ENCODE measurements at regions not wholly inside any gene's neighbourhood (a gene's known extent, or its start where the extent isn't known, plus 50 kb on each side); places are given as distances from the start of the nearest gene placed in this dataset.

GRCh38 chr6:101286146-101286545 lies 107.4 kb upstream of the GRIK2 start:
- H3K36me3 ChIP-seq (ENCODE audit: low read length), result no peaks in the 10 kb centered on the region
- H2AFZ ChIP-seq (ENCODE audit: low read depth, low read length, severe bottlenecking), result no peak overlapping the region
- no peaks in the 10 kb centered on the region for H3F3A ChIP-seq (ENCODE audit: insufficient read depth)
- TF ChIP-seq CTCF (IDR thresholded peaks at IDR 0.05; ENCODE audit: insufficient read depth, low read length, poor library complexity, severe bottlenecking), result no peak
- no peak for TF ChIP-seq EZH2phosphoT487 (conservative IDR thresholded peaks at IDR 0.05; ENCODE audit: low read length)
- no peaks in the 10 kb centered on the region for H4K20me1 ChIP-seq (ENCODE audit: low read depth, low read length)
- H3K27ac ChIP-seq (ENCODE audit: low read depth, low read length), result no peak overlapping the region
- H3K9me3 ChIP-seq (ENCODE audit: insufficient read depth, low read length), result no peaks in the 10 kb centered on the region
- no peak overlapping the region for H3K9ac ChIP-seq (ENCODE audit: low read length)
- H3K4me2 ChIP-seq (ENCODE audit: low read depth, low read length, poor library complexity, severe bottlenecking), result no peak overlapping the region
- no peaks in the 10 kb centered on the region for H3K27me3 ChIP-seq (ENCODE audit: low read length)
- no peak overlapping the region for H3K4me3 ChIP-seq (ENCODE audit: insufficient read depth, low read length, poor library complexity, severe bottlenecking)
- H3K9me2 ChIP-seq (replicated peaks; ENCODE audit: insufficient read depth, low read length), result no peaks in the 10 kb centered on the region
- no peaks in the 10 kb centered on the region for H3K79me2 ChIP-seq (ENCODE audit: insufficient read depth, low read length)

DNA sequence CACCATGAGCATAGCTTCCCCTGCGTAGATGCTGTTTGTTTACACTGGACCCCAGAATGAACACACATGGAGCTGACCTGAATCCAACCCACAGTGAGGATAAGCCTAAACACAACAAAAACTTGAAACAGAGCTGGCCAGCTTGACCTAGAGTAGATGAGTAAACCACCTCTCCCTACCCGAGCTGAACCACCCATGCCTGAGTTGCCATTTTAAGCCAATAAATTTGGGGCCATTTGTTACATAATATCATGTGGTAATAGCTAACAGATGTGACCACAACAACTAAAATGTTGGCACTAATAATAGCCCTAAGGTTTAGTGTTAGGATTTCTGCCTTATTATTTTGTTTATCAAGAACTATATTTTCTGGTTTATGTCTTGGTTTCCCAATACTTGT lies 103.2 kb upstream of the GRIK2 start:
- Histone ChIP-seq H4K20me1 (ENCODE audit: low read depth, low read length) (no peaks in the 10 kb centered on the region), H3K27ac (ENCODE audit: low read depth, low read length) (no peak overlapping the region), H3F3A (ENCODE audit: insufficient read depth) (no peaks in the 10 kb centered on the region), H3K9me3 (ENCODE audit: insufficient read depth, low read length) (no peaks in the 10 kb centered on the region), H3K4me3 (ENCODE audit: insufficient read depth, low read length, poor library complexity, severe bottlenecking) (no peak overlapping the region), H3K4me2 (ENCODE audit: low read depth, low read length, poor library complexity, severe bottlenecking) (no peak overlapping the region), H2AFZ (ENCODE audit: low read depth, low read length, severe bottlenecking) (no peak overlapping the region), H3K79me2 (ENCODE audit: insufficient read depth, low read length) (no peaks in the 10 kb centered on the region), H3K9me2 (replicated peaks; ENCODE audit: insufficient read depth, low read length) (no peaks in the 10 kb centered on the region), H3K9ac (ENCODE audit: low read length) (no peak overlapping the region), H3K27me3 (ENCODE audit: low read length) (no peaks in the 10 kb centered on the region), H3K36me3 (ENCODE audit: low read length) (no peaks in the 10 kb centered on the region)
- no peak for TF ChIP-seq CTCF (IDR thresholded peaks at IDR 0.05; ENCODE audit: insufficient read depth, low read length, poor library complexity, severe bottlenecking)
- no peak for TF ChIP-seq EZH2phosphoT487 (conservative IDR thresholded peaks at IDR 0.05; ENCODE audit: low read length)

- Histone ChIP-seq H2AFZ (ENCODE audit: low read depth, low read length, severe bottlenecking) (no peak overlapping the region), H4K20me1 (ENCODE audit: low read depth, low read length) (no peaks in the 10 kb centered on the region), H3K9me2 (replicated peaks; ENCODE audit: insufficient read depth, low read length) (no peaks in the 10 kb centered on the region), H3F3A (ENCODE audit: insufficient read depth) (no peaks in the 10 kb centered on the region), H3K9me3 (ENCODE audit: insufficient read depth, low read length) (no peaks in the 10 kb centered on the region), H3K27me3 (ENCODE audit: low read length) (no peaks in the 10 kb centered on the region), H3K4me3 (ENCODE audit: insufficient read depth, low read length, poor library complexity, severe bottlenecking) (no peak overlapping the region), H3K4me2 (ENCODE audit: low read depth, low read length, poor library complexity, severe bottlenecking) (no peak overlapping the region), H3K27ac (ENCODE audit: low read depth, low read length) (no peak overlapping the region), H3K79me2 (ENCODE audit: insufficient read depth, low read length) (no peaks in the 10 kb centered on the region), H3K9ac (ENCODE audit: low read length) (no peak overlapping the region), H3K36me3 (ENCODE audit: low read length) (no peaks in the 10 kb centered on the region)
- TF ChIP-seq CTCF (IDR thresholded peaks at IDR 0.05; ENCODE audit: insufficient read depth, low read length, poor library complexity, severe bottlenecking) (no peak), EZH2phosphoT487 (conservative IDR thresholded peaks at IDR 0.05; ENCODE audit: low read length) (no peak)
These were observed 99.4 kb upstream of the GRIK2 start for GRCh38 chr6:101294051-101294638.

Measured in SU-DHL-6 (cell line).